Endothelial cell of umbilical vein (primary cell): ENCODE measurements at regions not wholly inside any gene's neighbourhood (a gene's known extent, or its start where the extent isn't known, plus 50 kb on each side); places are given as distances from the start of the nearest gene placed in this dataset.

Experiments
- BruUV-seq: library from RNA; stranded (reverse); fragments of 400-500 nt; replicated peaks from 2 replicates; lab custom pipeline; 2021; lab: Mats Ljungman, UMichigan
- CTCF ChIA-PET: fragments of 300-600, 350-600 bp; sonication (Branson Sonifier 250); formaldehyde crosslinking; loops from one replicate; lab custom pipeline; 2021; ENCODE audit warnings: antibody characterized with exemption, inconsistent platforms; lab: Charles Lee
- POLR2A ChIA-PET: fragments of 300-600, 350-600 bp; sonication (Branson Sonifier 250); formaldehyde crosslinking; loops from one replicate; lab custom pipeline; 2021; ENCODE audit warnings: antibody characterized with exemption, inconsistent platforms; lab: Charles Lee
- DNase-seq: peaks from one replicate; pipeline ENCODE4 v3.0.0-alpha.2; 2011; ENCODE audit warnings: low read depth, low spot score
- FAIRE-seq: peaks from 2 replicates; lab custom pipeline; 2011; peaks lifted over from hg19 to GRCh38; lab: Jason Lieb, UNC
- H2AFZ ChIP-seq: 2 replicates; pipeline ENCODE4 v1.6.0; 2012; ENCODE audit warnings: low read depth, low read length, control low read depth, inconsistent platforms
- H3K27ac ChIP-seq: 2 replicates; pipeline ENCODE4 v1.5.1; 2011; ENCODE audit warnings: low read depth, mild to moderate bottlenecking, control low read depth, low read length, moderate library complexity; ENCODE audit not compliant: insufficient read depth
- H3K27me3 ChIP-seq, 2 experiments: 2 replicates each; pipeline versions ENCODE4 v1.6.0 to v1.6.1; 2011; ENCODE audit warnings: low read length in 2 of 2, mixed read lengths in 1 of 2; ENCODE audit not compliant: control insufficient read depth in 2 of 2, insufficient read depth in 2 of 2
- H3K36me3 ChIP-seq, 2 experiments: 2 replicates in 1 of 2; 3 replicates in 1 of 2; pipeline ENCODE4 v1.5.1; 2011; ENCODE audit warnings: low read length in 2 of 2, mild to moderate bottlenecking in 1 of 2, moderate library complexity in 1 of 2; ENCODE audit not compliant: control insufficient read depth in 2 of 2, insufficient read depth in 2 of 2; ENCODE audit errors: extremely low read depth in 1 of 2
- H3K4me1 ChIP-seq: 3 replicates; pipeline ENCODE4 v1.5.1; 2011; ENCODE audit warnings: mild to moderate bottlenecking, low read length; ENCODE audit not compliant: control insufficient read depth, insufficient read depth; ENCODE audit errors: extremely low read depth
- H3K4me2 ChIP-seq: 2 replicates; pipeline ENCODE4 v1.6.1; 2011; ENCODE audit warnings: low read length, control low read depth, mixed read lengths; ENCODE audit not compliant: insufficient read depth
- H3K4me3 ChIP-seq, 3 experiments: fragments of 200-600 bp in 1 of 3; sonication (generic), shearing (Covaris generic) in 1 of 3; replicated peaks in 1 of 3; 2 replicates each; pipeline ENCODE4 v1.5.1; 2011 to 2016; ENCODE audit warnings: control low read depth in 3 of 3, low read length in 3 of 3, mild to moderate bottlenecking in 2 of 3, inconsistent platforms in 1 of 3, low read depth in 1 of 3, moderate library complexity in 1 of 3; ENCODE audit not compliant: insufficient read depth in 1 of 3
- H3K79me2 ChIP-seq: 2 replicates; pipeline ENCODE4 v1.6.0; 2012; ENCODE audit warnings: low read length, inconsistent platforms; ENCODE audit not compliant: control insufficient read depth, insufficient read depth
- H3K9ac ChIP-seq: replicated peaks from 2 replicates; pipeline ENCODE3; 2011; ENCODE audit warnings: low read length, control low read depth; ENCODE audit not compliant: insufficient read depth; ENCODE audit errors: extremely low read depth
- H3K9me1 ChIP-seq: replicated peaks from 3 replicates; pipeline ENCODE4 v1.6.0; 2011; ENCODE audit warnings: mild to moderate bottlenecking, low read length; ENCODE audit not compliant: control insufficient read depth, insufficient read depth; ENCODE audit errors: extremely low read depth
- H3K9me3 ChIP-seq: replicated peaks from 2 replicates; pipeline ENCODE4 v1.5.1; 2012; ENCODE audit warnings: low read length, inconsistent platforms; ENCODE audit not compliant: control insufficient read depth, insufficient read depth
- H4K20me1 ChIP-seq: replicated peaks from 2 replicates; pipeline ENCODE3; 2011; ENCODE audit warnings: mild to moderate bottlenecking, low read length; ENCODE audit not compliant: control insufficient read depth, insufficient read depth; ENCODE audit errors: extremely low read depth
- CTCF ChIP-seq, 2 donors: IDR thresholded peaks; 1 replicate in 1 of 2; 2 replicates in 1 of 2; pipeline ENCODE4 v1.5.1; 2011; ENCODE audit warnings: low read length in 2 of 2, mild to moderate bottlenecking in 2 of 2, moderate library complexity in 2 of 2, control low read depth in 1 of 2, inconsistent platforms in 1 of 2, low read depth in 1 of 2; ENCODE audit not compliant: insufficient read depth in 1 of 2; ENCODE audit errors: extremely low read depth in 1 of 2
- EZH2 ChIP-seq: IDR thresholded peaks from 2 replicates; pipeline ENCODE4 v1.6.1; 2012; ENCODE audit warnings: borderline replicate concordance, low read depth, mild to moderate bottlenecking, moderate library complexity, low read length, inconsistent platforms; ENCODE audit not compliant: severe bottlenecking
- FOS ChIP-seq: IDR thresholded peaks from 2 replicates; pipeline ENCODE4 v1.6.1; 2011; ENCODE audit warnings: mild to moderate bottlenecking, low read length, moderate library complexity, borderline replicate concordance; ENCODE audit not compliant: insufficient read depth
- GATA2 ChIP-seq: IDR thresholded peaks from 2 replicates; pipeline ENCODE4 v1.7.0; 2011; ENCODE audit warnings: low read depth, mild to moderate bottlenecking, moderate library complexity, mixed read lengths, low read length; ENCODE audit not compliant: insufficient read length, insufficient read depth
- JUN ChIP-seq: IDR thresholded peaks from 2 replicates; pipeline ENCODE4 v1.6.1; 2011; ENCODE audit warnings: borderline replicate concordance, low read depth; ENCODE audit not compliant: insufficient read length, insufficient read depth
- MAX ChIP-seq: IDR thresholded peaks from 2 replicates; pipeline ENCODE4 v1.6.1; 2011; ENCODE audit not compliant: insufficient read depth, insufficient read length
- MYC ChIP-seq: IDR thresholded peaks from one replicate; pipeline ENCODE4 v1.6.1; 2011; ENCODE audit warnings: mild to moderate bottlenecking, low read depth, low read length
- POLR2A ChIP-seq: IDR thresholded peaks from 2 replicates; pipeline ENCODE4 v1.6.1; 2012; ENCODE audit warnings: low read depth, mild to moderate bottlenecking, control low read depth, low read length
- POLR2AphosphoS5 ChIP-seq: IDR thresholded peaks from 2 replicates; pipeline ENCODE4 v1.6.1; 2012; ENCODE audit warnings: low read depth, mild to moderate bottlenecking, control low read depth, low read length, moderate library complexity; ENCODE audit not compliant: insufficient read depth
- dilution Hi-C: fragments of 300-500 bp; cut with MboI; formaldehyde crosslinking; loops from one replicate; pipeline ENCODE4 v1.15.0; 2019; ENCODE audit warnings: low sequenced_read_pairs; ENCODE audit not compliant: extremely low pct_ligation_motif_present
- intact Hi-C: fragments of 100-400 bp; cut with micrococcal nuclease; formaldehyde crosslinking; loops from one replicate; pipeline ENCODE4 v1.10.0; 2022

DNA sequence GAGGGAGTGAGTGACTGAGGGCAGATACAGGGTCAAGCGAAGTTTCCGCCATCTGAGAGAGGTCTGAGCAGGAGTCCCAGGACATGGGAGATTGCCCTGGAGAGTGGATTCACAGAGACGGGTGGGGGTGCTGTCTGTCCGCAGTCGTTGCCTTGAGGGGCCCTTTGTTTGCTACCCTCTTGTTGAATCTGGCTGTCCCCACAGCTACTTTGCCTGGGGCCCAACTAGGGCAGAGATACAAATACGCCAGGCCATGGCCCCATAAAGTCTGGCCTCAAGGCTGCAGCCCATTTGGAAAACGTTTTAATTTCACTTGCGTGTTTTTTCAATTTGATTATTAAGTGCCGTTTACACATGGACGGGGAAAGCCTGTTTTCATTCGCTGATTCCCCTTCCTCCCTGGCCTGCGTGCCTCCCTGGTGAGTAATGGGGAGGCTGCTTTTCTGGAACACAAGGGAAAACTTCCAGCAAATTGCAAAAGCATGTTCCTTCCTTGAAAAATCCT, 134.4 kb downstream of the SMIM20 start:
- Histone ChIP-seq H3K79me2 (no peaks in the 10 kb centered on the region), H3K27ac (no peak overlapping the region), H3K36me3 (no peaks in the 10 kb centered on the region), H3K9me3 (no peaks in the 10 kb centered on the region), H4K20me1 (no peaks in the 10 kb centered on the region), H3K4me2 (no peak overlapping the region), H3K27me3 (peaks cover 0 to 3% of the 10 kb centered on the region in 2 experiments), H3K9ac (no peak overlapping the region), H3K4me3 (no peak overlapping the region), H3K9me1 (no peaks in the 10 kb centered on the region), H3K4me1 (no peaks in the 10 kb centered on the region), H2AFZ (peak overlapping the region; percentile 14)
- peak; percentile 4 for FAIRE-seq
- DNase-seq = peak; percentile 54
- no peak for TF ChIP-seq EZH2
- TF ChIP-seq GATA2 = no peak
- no peak for TF ChIP-seq JUN
- no peak for TF ChIP-seq CTCF (IDR thresholded peaks at IDR 0.05; ENCODE audit: extremely low read depth in 1 of 2, insufficient read depth in 1 of 2, low read depth in 1 of 2, low read length in 2 of 2)
- no peak for TF ChIP-seq MYC
- no peak for TF ChIP-seq POLR2AphosphoS5
- ChIA-PET CTCF (no interaction called here), POLR2A (no interaction called here)
- intact Hi-C loops = no loop called here
- dilution Hi-C loops = no loop called here
- no TSS peak for BruUV-seq

DNA sequence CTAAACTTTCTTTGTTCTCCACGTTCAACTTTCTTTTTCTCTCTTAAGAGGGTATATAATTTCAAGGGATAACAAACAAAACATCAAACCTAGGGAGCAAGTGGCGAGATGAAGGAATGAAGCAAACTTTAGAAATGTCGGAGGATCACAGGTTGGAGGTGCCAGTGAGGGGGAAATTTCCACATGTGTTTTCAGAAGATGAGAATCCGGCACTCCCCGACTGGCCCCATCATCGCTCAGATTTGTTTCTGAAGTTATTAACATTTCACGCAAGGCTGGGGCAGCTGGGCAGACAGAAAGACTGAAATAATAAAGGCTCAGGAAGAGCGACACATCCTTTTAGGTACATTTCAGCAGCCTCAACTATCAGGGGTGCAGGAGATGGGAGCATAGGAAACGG, 134.9 kb downstream of the SMIM20 start:
- no peaks in the 10 kb centered on the region for H3K4me1 ChIP-seq
- no peak overlapping the region for H3K4me2 ChIP-seq
- no peaks in the 10 kb centered on the region for H3K9me3 ChIP-seq
- H3K79me2 ChIP-seq = no peaks in the 10 kb centered on the region
- TF ChIP-seq POLR2AphosphoS5 (no peak), FOS (no peak), POLR2A (no peak), GATA2 (no peak), JUN (no peak), MAX (no peak)
- DNase-seq (no peak), FAIRE-seq (no peak)
- H3K36me3 ChIP-seq = no peaks in the 10 kb centered on the region
- no peak overlapping the region for H3K27ac ChIP-seq
- intact Hi-C loops = no loop called here
- CTCF ChIA-PET = no interaction called here
- H4K20me1 ChIP-seq = no peaks in the 10 kb centered on the region
- no peak overlapping the region for H2AFZ ChIP-seq
- H3K27me3 ChIP-seq = peaks cover 0 to 3% of the 10 kb centered on the region in 2 experiments
- POLR2A ChIA-PET = no interaction called here
- no peak overlapping the region for H3K9ac ChIP-seq
- BruUV-seq = no TSS peak
- H3K4me3 ChIP-seq = no peak overlapping the region
- dilution Hi-C loops = no loop called here
- no peaks in the 10 kb centered on the region for H3K9me1 ChIP-seq
